H1 (cell line): ENCODE measurements at regions not wholly inside any gene's neighbourhood (a gene's known extent, or its start where the extent isn't known, plus 50 kb on each side); places are given as distances from the start of the nearest gene placed in this dataset.

Experiments used
- CTCF ChIA-PET: fragments of 300-600 bp; sonication (Branson Sonifier 250); formaldehyde crosslinking; loops from one replicate; lab custom pipeline; 2021; ENCODE audit not compliant: partially characterized antibody; lab: Charles Lee
- POLR2A ChIA-PET: fragments of 300-600 bp; sonication (Branson Sonifier 250); formaldehyde crosslinking; loops from one replicate; lab custom pipeline; 2021; ENCODE audit warnings: inconsistent platforms; ENCODE audit not compliant: partially characterized antibody; lab: Charles Lee
- DNase-seq, 2 experiments: peaks; one replicate each; pipeline versions ENCODE4 v3.0.0 to v3.0.0-alpha.2; 2010 to 2022; ENCODE audit warnings: low spot score in 2 of 2, low read depth in 1 of 2, mixed read lengths in 1 of 2
- FAIRE-seq: peaks from 2 replicates; lab custom pipeline; 2011; peaks lifted over from hg19 to GRCh38; lab: Jason Lieb, UNC
- H2AFZ ChIP-seq: 2 replicates; pipeline ENCODE4 v1.8.1; 2012; ENCODE audit warnings: low read length, inconsistent platforms
- H2AK5ac ChIP-seq: 2 replicates; pipeline ENCODE4 v1.6.1; 2013; ENCODE audit warnings: low read depth, low read length
- H2BK120ac ChIP-seq: replicated peaks from 2 replicates; pipeline ENCODE3; 2013; ENCODE audit warnings: low read depth, low read length, inconsistent platforms
- H2BK12ac ChIP-seq: 2 replicates; pipeline ENCODE4 v1.6.1; 2013; ENCODE audit warnings: low read depth, low read length
- H2BK15ac ChIP-seq: 2 replicates; pipeline ENCODE4 v1.6.1; 2013; ENCODE audit warnings: low read length
- H2BK20ac ChIP-seq: 2 replicates; pipeline ENCODE4 v1.6.1; 2013; ENCODE audit warnings: low read length
- H2BK5ac ChIP-seq: 2 replicates; pipeline ENCODE4 v1.6.1; 2013; ENCODE audit warnings: low read depth, low read length
- H3K14ac ChIP-seq: 2 replicates; pipeline ENCODE4 v1.6.1; 2013; ENCODE audit warnings: inconsistent platforms; ENCODE audit not compliant: insufficient read length
- H3K18ac ChIP-seq: 2 replicates; pipeline ENCODE4 v1.6.1; 2013; ENCODE audit warnings: low read length; ENCODE audit errors: extremely low read depth
- H3K23ac ChIP-seq: 2 replicates; pipeline ENCODE4 v1.6.1; 2013; ENCODE audit warnings: inconsistent platforms; ENCODE audit not compliant: insufficient read length
- H3K23me2 ChIP-seq: 2 replicates; pipeline ENCODE4 v1.6.1; 2013; ENCODE audit warnings: low read depth, low read length
- H3K27ac ChIP-seq: 2 replicates; pipeline ENCODE4 v1.6.1; 2011; ENCODE audit warnings: low read depth, low read length, inconsistent platforms
- H3K27me3 ChIP-seq, 4 experiments: replicated peaks in 1 of 4; 1 replicate in 1 of 4; 2 replicates in 3 of 4; pipeline versions ENCODE4 v1.6.1 to v1.8.1; 2011 to 2013; ENCODE audit warnings: low read length in 3 of 4, mild to moderate bottlenecking in 3 of 4, inconsistent platforms in 2 of 4, mixed read lengths in 2 of 4, moderate library complexity in 1 of 4; ENCODE audit not compliant: control insufficient read depth in 3 of 4, insufficient read depth in 3 of 4; ENCODE audit errors: extremely low read depth in 1 of 4
- H3K36me3 ChIP-seq, 4 experiments: 2 replicates each; pipeline versions ENCODE4 v1.6.1 to v1.8.1; 2011 to 2013; ENCODE audit warnings: mild to moderate bottlenecking in 4 of 4, low read length in 3 of 4, moderate library complexity in 2 of 4, control low read depth in 1 of 4, inconsistent platforms in 1 of 4; ENCODE audit not compliant: insufficient read depth in 4 of 4, control insufficient read depth in 2 of 4
- H3K4ac ChIP-seq: replicated peaks from 2 replicates; pipeline ENCODE3; 2013; ENCODE audit warnings: low read length, low read depth, mixed read lengths, inconsistent platforms; ENCODE audit not compliant: insufficient read length
- H3K4me1 ChIP-seq, 4 experiments: replicated peaks in 1 of 4; 1 replicate in 1 of 4; 2 replicates in 3 of 4; pipeline versions ENCODE4 v1.6.1 to v1.8.1; 2011 to 2013; ENCODE audit warnings: low read length in 3 of 4, inconsistent platforms in 2 of 4, mixed read lengths in 1 of 4; ENCODE audit not compliant: insufficient read depth in 4 of 4, control insufficient read depth in 3 of 4
- H3K4me2 ChIP-seq, 2 experiments: 2 replicates each; pipeline versions ENCODE4 v1.6.1 to v1.8.1; 2011 to 2013; ENCODE audit warnings: low read depth in 2 of 2, low read length in 2 of 2, control low read depth in 1 of 2, inconsistent platforms in 1 of 2, mild to moderate bottlenecking in 1 of 2; ENCODE audit not compliant: insufficient read depth in 1 of 2
- H3K4me3 ChIP-seq, 4 experiments: fragments of 200-600, 300-600 bp in 1 of 4; sonication (generic), shearing (Covaris generic), sonication (Bioruptor Twin) in 1 of 4; 2 replicates each; pipeline versions ENCODE4 v1.5.1 to v1.8.1; 2011 to 2016; ENCODE audit warnings: low read length in 4 of 4, low read depth in 3 of 4, control low read depth in 2 of 4, inconsistent platforms in 2 of 4, mild to moderate bottlenecking in 2 of 4, mixed read lengths in 1 of 4, moderate library complexity in 1 of 4; ENCODE audit not compliant: insufficient read depth in 2 of 4; ENCODE audit errors: extremely low read depth in 1 of 4
- H3K56ac ChIP-seq: replicated peaks from 2 replicates; pipeline ENCODE3; 2013; ENCODE audit warnings: low read depth, mild to moderate bottlenecking, mixed read lengths, low read length, inconsistent platforms; ENCODE audit not compliant: insufficient read length
- H3K79me1 ChIP-seq: 2 replicates; pipeline ENCODE4 v1.6.1; 2013; ENCODE audit warnings: low read depth, low read length, control low read depth
- H3K79me2 ChIP-seq, 2 experiments: 2 replicates each; pipeline versions ENCODE4 v1.6.1 to v1.8.1; 2012 to 2013; ENCODE audit warnings: low read length in 2 of 2, mild to moderate bottlenecking in 2 of 2, inconsistent platforms in 1 of 2; ENCODE audit not compliant: insufficient read depth in 2 of 2, control insufficient read depth in 1 of 2
- H3K9ac ChIP-seq, 4 experiments: replicated peaks in 1 of 4; 1 replicate in 1 of 4; 2 replicates in 3 of 4; pipeline versions ENCODE4 v1.6.1 to v1.8.1; 2011 to 2013; ENCODE audit warnings: low read depth in 3 of 4, low read length in 3 of 4, control low read depth in 2 of 4, mild to moderate bottlenecking in 2 of 4, moderate library complexity in 2 of 4, inconsistent platforms in 1 of 4; ENCODE audit errors: extremely low read depth in 1 of 4
- H3K9me3 ChIP-seq, 2 experiments: 2 replicates each; pipeline versions ENCODE4 v1.6.1 to v1.8.1; 2012 to 2013; ENCODE audit warnings: mild to moderate bottlenecking in 2 of 2, moderate library complexity in 2 of 2, control low read depth in 1 of 2, inconsistent platforms in 1 of 2, low read depth in 1 of 2, low read length in 1 of 2, mixed read lengths in 1 of 2; ENCODE audit not compliant: insufficient read depth in 2 of 2
- H4K20me1 ChIP-seq, 2 experiments: replicated peaks in 1 of 2; 2 replicates each; pipeline versions ENCODE3 to v1.8.1; 2011 to 2013; ENCODE audit warnings: inconsistent platforms in 2 of 2, low read length in 2 of 2, mild to moderate bottlenecking in 1 of 2; ENCODE audit not compliant: insufficient read depth in 2 of 2, control insufficient read depth in 1 of 2
- H4K5ac ChIP-seq: 2 replicates; pipeline ENCODE4 v1.6.1; 2013; ENCODE audit warnings: low read length, low read depth, mixed read lengths, inconsistent platforms; ENCODE audit not compliant: insufficient read length
- H4K8ac ChIP-seq: 2 replicates; pipeline ENCODE4 v1.8.0; 2013; ENCODE audit warnings: mild to moderate bottlenecking, moderate library complexity, low read length, inconsistent platforms; ENCODE audit not compliant: insufficient read depth; ENCODE audit errors: extremely low read depth
- H4K91ac ChIP-seq: replicated peaks from 2 replicates; pipeline ENCODE3; 2013; ENCODE audit warnings: low read length, mixed read lengths, inconsistent platforms; ENCODE audit not compliant: insufficient read length
- RFX5 ChIP-seq: IDR thresholded peaks from 2 replicates; pipeline ENCODE4 v1.6.1; 2011; ENCODE audit warnings: low read depth, low read length, improper control_type of control experiment, borderline replicate concordance
- SIRT6 ChIP-seq: IDR thresholded peaks from one replicate; pipeline ENCODE4 v1.7.1; 2012; ENCODE audit warnings: low read length, inconsistent platforms
- TEAD4 ChIP-seq: IDR thresholded peaks from 2 replicates; pipeline ENCODE4 v1.6.1; 2012; ENCODE audit warnings: low read depth, low read length, inconsistent platforms, mixed read lengths
- WGBS, 2 experiments: shearing (Covaris generic) in 1 of 2; methylation state at CpG; one replicate each; pipeline versions ENCODE4 v1.1.6 to v1.1.7; 2013 to 2015; ENCODE audit warnings: low lambda C conversion rate in 2 of 2, mixed read lengths in 2 of 2, inconsistent platforms in 1 of 2, low coverage in 1 of 2, missing lambda C conversion rate in 1 of 2; ENCODE audit not compliant: insufficient replicate concordance in 2 of 2, insufficient coverage in 1 of 2, insufficient read length in 1 of 2; ENCODE audit errors: extremely low coverage in 1 of 2, missing lambda C conversion rate in 1 of 2; 5-methylcytosine and 5-hydroxymethylcytosine counted together

DNA sequence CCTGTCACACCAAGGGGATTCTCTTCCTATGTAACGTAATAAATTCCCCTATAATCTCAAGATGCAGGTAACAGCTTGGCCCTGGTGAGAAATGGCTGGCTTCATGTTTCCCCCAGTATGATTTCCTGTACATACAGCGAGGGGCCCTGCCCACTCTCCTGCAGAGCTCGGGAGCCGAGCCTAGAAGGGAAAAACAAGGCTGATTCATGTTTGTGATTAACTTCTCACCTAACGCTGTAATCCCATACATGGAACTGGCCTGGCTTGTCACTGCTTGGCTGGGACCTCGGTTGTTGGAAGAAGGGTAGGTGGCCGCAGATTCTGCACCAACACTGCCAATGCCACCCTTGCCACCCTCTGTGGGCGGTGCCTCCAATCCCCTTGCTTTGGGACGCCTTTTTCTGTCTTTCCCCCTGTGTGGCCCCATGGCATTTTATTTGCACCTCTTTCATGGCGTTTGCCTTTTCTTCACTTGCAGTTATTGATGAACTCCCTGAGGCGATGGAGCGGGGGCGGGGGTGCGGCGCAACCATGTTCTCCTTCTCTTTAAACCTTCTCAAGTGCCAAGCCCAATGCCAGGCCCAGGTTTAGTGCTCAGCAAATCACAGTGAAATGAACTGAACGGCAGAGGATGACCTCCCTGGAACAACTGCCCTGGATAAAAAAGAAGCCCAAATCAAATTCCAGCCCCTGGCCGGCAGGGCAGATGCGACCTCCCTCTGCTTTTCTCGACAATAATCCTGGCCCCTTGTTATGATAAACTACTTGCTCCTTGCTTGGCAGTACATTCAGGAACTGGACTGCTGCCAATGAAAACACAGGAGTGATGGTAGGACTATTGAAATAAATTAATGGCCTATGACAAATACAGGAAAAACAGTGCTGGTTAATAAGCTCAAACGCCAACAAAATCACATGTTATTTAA, 108.1 kb downstream of the TMEM174 start:
- no peak overlapping the region for H3K27ac ChIP-seq
- no peaks in the 10 kb centered on the region for H3K79me1 ChIP-seq
- H4K5ac ChIP-seq, result no peak overlapping the region
- no peak overlapping the region for H2BK15ac ChIP-seq
- no peak overlapping the region for H3K9ac ChIP-seq
- no peak overlapping the region for H3K14ac ChIP-seq
- 77% methylated on average over 20 of the region's 20 CpGs; no CpG with 5 or more reads in 1 of the 2 experiments for WGBS, 2 experiments
- no peak for DNase-seq
- no peak overlapping the region for H2BK5ac ChIP-seq
- no peaks in the 10 kb centered on the region; a peak in 2 of 7 replicates for H3K27me3 ChIP-seq
- H3K9me3 ChIP-seq, result no peaks in the 10 kb centered on the region
- H3K79me2 ChIP-seq, result no peaks in the 10 kb centered on the region
- H3K23me2 ChIP-seq, result no peaks in the 10 kb centered on the region
- CTCF ChIA-PET, result interaction anchor here (0.7 to 2.1 kb wide), 5 partner anchors 16 to 65 kb away, joined by 3 to 5 read pairs (median 3); no protein-coding TSS in a partner anchor
- H3K4me2 ChIP-seq, result no peak overlapping the region; a peak in 2 of 4 replicates
- no peak overlapping the region for H3K56ac ChIP-seq
- no peak overlapping the region for H2AK5ac ChIP-seq
- H3K4me3 ChIP-seq, result no peak overlapping the region
- no peak for FAIRE-seq
- H4K20me1 ChIP-seq, result no peaks in the 10 kb centered on the region
- no peak overlapping the region for H2BK120ac ChIP-seq
- no peak overlapping the region for H2BK12ac ChIP-seq
- H3K4me1 ChIP-seq, result peaks cover 9 to 15% (median 13%) of the 10 kb centered on the region in 4 experiments
- H3K36me3 ChIP-seq, result no peaks in the 10 kb centered on the region
- H4K8ac ChIP-seq, result no peak overlapping the region
- H2AFZ ChIP-seq, result no peak overlapping the region
- H3K23ac ChIP-seq, result no peak overlapping the region
- POLR2A ChIA-PET, result no interaction called here
- H2BK20ac ChIP-seq, result peak overlapping the region; percentile 26; the same call in 1 of the 2 replicates
- H3K4ac ChIP-seq, result no peak overlapping the region
- TF ChIP-seq SIRT6 (no peak), TEAD4 (0 out of 2 replicates have a peak, but pooled peaks have one; percentile 33), RFX5 (no peak)
- H3K18ac ChIP-seq, result no peak overlapping the region
- no peak overlapping the region for H4K91ac ChIP-seq
